Muscle of back (tissue), 3 donors: ENCODE measurements at regions not wholly inside any gene's neighbourhood (a gene's known extent, or its start where the extent isn't known, plus 50 kb on each side); places are given as distances from the start of the nearest gene placed in this dataset.

Experiments used
- DNase-seq, 3 donors: peaks; one replicate each; pipeline versions ENCODE4 v3.0.0 to v3.0.0-alpha.2; 2013

- DNase-seq: no peak
Measured at GRCh38 chr16:49026566-49027181, 255.0 kb downstream of the CBLN1 start.

GRCh38 chr16:49024896-49025295, 256.7 kb downstream of the CBLN1 start:
- DNase-seq: no peak

GRCh38 chr16:49024016-49024415, 257.6 kb downstream of the CBLN1 start:
- DNase-seq: no peak

- peak in 2 of 3 donors; percentile 43 to 47 for DNase-seq
Measured at GRCh38 chr16:49023050-49023449, 258.6 kb downstream of the CBLN1 start.

- no peak for DNase-seq
Measured at GRCh38 chr16:49022351-49022963, 259.2 kb downstream of the CBLN1 start.

GRCh38 chr16:49021136-49021535, 260.5 kb downstream of the CBLN1 start:
- peak; percentile 65 to 81 (median 68) for DNase-seq

GRCh38 chr16:49020436-49020835, 261.2 kb downstream of the CBLN1 start:
- DNase-seq: no peak

- DNase-seq: peak in 1 of 3 donors; percentile 25
Measured at GRCh38 chr16:49019831-49020230, 261.8 kb downstream of the CBLN1 start.

- peak; percentile 53 to 80 (median 70) for DNase-seq
Measured at GRCh38 chr16:49019081-49019633, 262.5 kb downstream of the CBLN1 start.

- no peak for DNase-seq
Measured at GRCh38 chr16:49018259-49018931, 263.2 kb downstream of the CBLN1 start.

GRCh38 chr16:49017501-49017900, 264.1 kb downstream of the CBLN1 start:
- DNase-seq: no peak

- no peak for DNase-seq
Measured at GRCh38 chr16:49016461-49016860, 265.2 kb downstream of the CBLN1 start.

- DNase-seq: peak in 1 of 3 donors; percentile 35
Measured at GRCh38 chr16:49015225-49015592, 266.4 kb downstream of the CBLN1 start.

GRCh38 chr16:49014277-49015224, 267.1 kb downstream of the CBLN1 start:
- DNase-seq: no peak

- DNase-seq: no peak
Measured at GRCh38 chr16:49013727-49014080, 267.9 kb downstream of the CBLN1 start.

- DNase-seq: peak; percentile 26 to 70 (median 32)
Measured at GRCh38 chr16:49012961-49013726, 268.5 kb downstream of the CBLN1 start.

GRCh38 chr16:49011901-49012300, 269.7 kb downstream of the CBLN1 start:
- DNase-seq: no peak

GRCh38 chr16:49010879-49011278, 270.8 kb downstream of the CBLN1 start:
- DNase-seq: no peak

GRCh38 chr16:49010396-49010795, 271.2 kb downstream of the CBLN1 start:
- no peak for DNase-seq

- DNase-seq: no peak
Measured at GRCh38 chr16:49009204-49009603, 272.4 kb downstream of the CBLN1 start.

- no peak for DNase-seq
Measured at GRCh38 chr16:49003992-49004391, 277.6 kb downstream of the CBLN1 start.
